ENCODE measurements at regions not wholly inside any gene's neighbourhood (a gene's known extent, or its start where the extent isn't known, plus 50 kb on each side); places are given as distances from the start of the nearest gene placed in this dataset.
"Not testable (repeated sequence)": the region's sequence is repeated elsewhere in the genome, so short reads cannot be mapped to it uniquely, and the experiment has no call there.

DNA sequence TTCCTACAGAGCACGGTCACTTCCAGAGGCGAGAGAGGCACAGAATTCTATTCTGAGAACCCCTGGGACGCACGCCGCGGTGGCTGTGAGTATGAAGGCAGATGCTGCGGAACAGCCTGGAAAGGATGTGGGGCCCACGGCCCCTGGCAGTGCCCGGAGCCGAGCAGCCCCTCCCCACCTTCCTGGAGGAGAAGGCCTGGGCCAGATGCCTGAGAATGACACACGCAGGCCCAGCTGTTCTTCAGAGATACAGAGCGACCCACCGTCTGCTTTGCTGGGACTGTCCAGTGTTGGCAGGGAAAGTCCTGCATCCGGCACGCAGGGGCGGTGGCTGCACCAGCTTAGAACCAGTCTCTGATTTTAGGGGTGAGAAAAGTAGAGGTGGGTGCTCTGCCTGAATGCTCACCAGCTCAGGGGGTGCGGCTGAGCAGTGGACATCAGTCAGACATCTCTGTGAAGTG lies 116.7 kb upstream of the LPCAT1 start:
- Histone ChIP-seq H3K4me3 (ENCODE audit: low read length in 2 of 2) (no peak overlapping the region), H3K27ac (ENCODE audit: low read length) (no peak overlapping the region), H3K27me3 (ENCODE audit: control insufficient read depth in 1 of 2, insufficient read depth in 2 of 2, low read length in 2 of 2) (peaks cover 11 to 18% of the 10 kb centered on the region in 2 donors), H3K36me3 (ENCODE audit: control insufficient read depth in 2 of 2, insufficient read depth in 2 of 2, low read length in 2 of 2) (no peaks in the 10 kb centered on the region), H3K4me1 (ENCODE audit: control insufficient read depth, insufficient read depth, low read length) (peaks cover 7% of the 10 kb centered on the region), H3K9me3 (ENCODE audit: control insufficient read depth in 2 of 2, low read length in 2 of 2) (no peaks in the 10 kb centered on the region), H3K9ac (ENCODE audit: low read length in 2 of 2) (no peak overlapping the region)

- no peaks in the 10 kb centered on the region for H3K9me3 ChIP-seq (ENCODE audit: control insufficient read depth in 2 of 2, low read length in 2 of 2)
- H3K27ac ChIP-seq (ENCODE audit: low read length): no peak overlapping the region
- no peak overlapping the region for H3K4me3 ChIP-seq (ENCODE audit: low read length in 2 of 2)
- peaks cover 11 to 15% of the 10 kb centered on the region in 2 donors for H3K27me3 ChIP-seq (ENCODE audit: control insufficient read depth in 1 of 2, insufficient read depth in 2 of 2, low read length in 2 of 2)
- no peak overlapping the region for H3K9ac ChIP-seq (ENCODE audit: low read length in 2 of 2)
- H3K4me1 ChIP-seq (ENCODE audit: control insufficient read depth, insufficient read depth, low read length): peaks cover 1% of the 10 kb centered on the region
- H3K36me3 ChIP-seq (ENCODE audit: control insufficient read depth in 2 of 2, insufficient read depth in 2 of 2, low read length in 2 of 2): no peaks in the 10 kb centered on the region
Measured at GRCh38 chr5:1639757-1640156, 116.0 kb upstream of the LPCAT1 start.

- H3K4me3 ChIP-seq (ENCODE audit: low read length in 2 of 2): no peak overlapping the region
- no peaks in the 10 kb centered on the region for H3K36me3 ChIP-seq (ENCODE audit: control insufficient read depth in 2 of 2, insufficient read depth in 2 of 2, low read length in 2 of 2)
- no peaks in the 10 kb centered on the region for H3K9me3 ChIP-seq (ENCODE audit: control insufficient read depth in 2 of 2, low read length in 2 of 2)
- no peak overlapping the region for H3K9ac ChIP-seq (ENCODE audit: low read length in 2 of 2)
- H3K27me3 ChIP-seq (ENCODE audit: control insufficient read depth in 1 of 2, insufficient read depth in 2 of 2, low read length in 2 of 2): peaks cover 7 to 9% of the 10 kb centered on the region in 2 donors
- H3K27ac ChIP-seq (ENCODE audit: low read length): no peak overlapping the region
- peaks cover 9% of the 10 kb centered on the region for H3K4me1 ChIP-seq (ENCODE audit: control insufficient read depth, insufficient read depth, low read length)
Measured at GRCh38 chr5:1638658-1639400, 115.1 kb upstream of the LPCAT1 start.

DNA sequence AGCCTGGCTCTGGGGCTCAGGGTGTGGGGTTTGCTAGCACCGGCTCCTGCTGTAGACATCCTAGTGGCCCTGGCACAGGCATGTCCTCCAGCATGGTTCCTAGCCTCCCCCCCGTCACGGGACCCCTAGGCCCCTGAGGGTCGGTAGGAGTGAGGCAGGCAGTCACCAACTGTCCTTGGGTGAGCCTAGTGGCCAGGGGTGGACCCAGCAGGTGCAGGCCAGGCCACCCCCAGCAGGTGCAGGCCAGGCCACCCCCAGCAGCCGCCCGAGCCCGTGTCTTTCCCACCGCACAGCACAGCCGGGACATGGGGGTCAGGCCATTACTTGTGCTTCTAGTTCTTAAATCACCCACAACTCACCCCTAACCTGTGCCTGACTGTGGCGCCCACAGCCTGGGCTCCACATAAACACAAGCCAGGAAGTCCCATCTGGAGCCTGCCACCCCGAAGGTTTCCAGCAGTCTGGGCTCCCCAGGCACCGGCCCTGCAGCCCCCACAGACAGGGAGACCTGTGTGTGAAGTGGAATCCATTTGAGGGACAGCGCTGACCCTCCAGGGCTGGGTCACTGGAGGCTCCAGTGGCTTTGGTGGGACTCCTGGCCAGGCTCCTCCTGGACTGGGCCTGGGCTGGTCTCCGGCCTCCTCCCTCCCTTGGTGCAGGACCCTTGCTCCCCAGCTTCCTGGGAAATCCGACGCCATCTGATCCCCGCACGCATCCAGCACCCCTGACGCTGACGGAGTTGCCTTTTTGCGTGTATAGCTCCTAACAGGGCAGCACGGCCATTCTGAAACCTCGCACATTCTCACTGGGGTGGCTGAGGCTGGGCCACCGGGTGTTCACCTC lies 114.1 kb upstream of the LPCAT1 start:
- H3K27me3 ChIP-seq (ENCODE audit: control insufficient read depth in 1 of 2, insufficient read depth in 2 of 2, low read length in 2 of 2): peaks cover 0 to 3% of the 10 kb centered on the region in 2 donors
- H3K9ac ChIP-seq (ENCODE audit: low read length in 2 of 2): no peak overlapping the region
- H3K27ac ChIP-seq (ENCODE audit: low read length): no peak overlapping the region

DNA sequence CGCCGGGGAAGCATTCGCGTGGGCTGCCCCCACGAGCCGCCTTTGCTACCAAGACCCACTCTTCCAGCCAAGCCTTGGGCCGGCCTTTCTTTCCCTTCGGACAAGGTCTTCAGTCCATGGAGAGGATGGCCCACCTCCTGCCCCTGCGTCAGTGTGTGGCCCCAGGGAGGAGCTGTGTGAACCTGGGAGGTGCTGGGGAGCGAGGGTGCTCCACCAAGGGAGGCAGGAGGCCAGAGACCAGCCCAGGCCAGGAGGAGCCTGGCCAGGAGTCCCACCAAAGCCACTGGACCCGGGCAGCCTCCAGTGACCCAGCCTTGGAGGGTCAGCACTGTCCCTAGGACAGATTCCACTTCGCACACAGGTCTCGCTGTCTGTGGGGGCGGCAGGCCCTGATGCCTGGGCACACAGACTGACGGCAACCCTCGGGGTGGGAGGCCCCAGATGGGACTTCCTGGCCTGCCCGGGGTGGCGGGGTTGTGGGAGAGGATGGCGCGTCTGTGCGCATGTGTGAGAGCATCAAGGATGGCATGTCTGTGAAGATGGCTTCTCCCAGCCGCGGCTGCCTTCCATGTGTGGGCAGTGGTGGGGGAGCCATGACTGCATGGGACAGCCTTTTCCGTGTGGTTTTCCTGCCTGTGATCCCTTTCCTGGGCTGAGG lies 113.3 kb upstream of the LPCAT1 start:
- Histone ChIP-seq H3K27me3 (ENCODE audit: control insufficient read depth in 1 of 2, insufficient read depth in 2 of 2, low read length in 2 of 2) (no peaks in the 10 kb centered on the region), H3K27ac (ENCODE audit: low read length) (no peak overlapping the region), H3K4me3 (ENCODE audit: low read length in 2 of 2) (no peak overlapping the region), H3K4me1 (ENCODE audit: control insufficient read depth, insufficient read depth, low read length) (peaks cover 9% of the 10 kb centered on the region), H3K9ac (ENCODE audit: low read length in 2 of 2) (no peak overlapping the region), H3K9me3 (ENCODE audit: control insufficient read depth in 2 of 2, low read length in 2 of 2) (no peaks in the 10 kb centered on the region), H3K36me3 (ENCODE audit: control insufficient read depth in 2 of 2, insufficient read depth in 2 of 2, low read length in 2 of 2) (no peaks in the 10 kb centered on the region)

More for the DNA sequence above, 114.1 kb upstream of the LPCAT1 start:
- H3K4me3 ChIP-seq (ENCODE audit: low read length in 2 of 2): no peak overlapping the region
- no peaks in the 10 kb centered on the region for H3K9me3 ChIP-seq (ENCODE audit: control insufficient read depth in 2 of 2, low read length in 2 of 2)
- H3K4me1 ChIP-seq (ENCODE audit: control insufficient read depth, insufficient read depth, low read length): peaks cover 9% of the 10 kb centered on the region
- H3K36me3 ChIP-seq (ENCODE audit: control insufficient read depth in 2 of 2, insufficient read depth in 2 of 2, low read length in 2 of 2): no peaks in the 10 kb centered on the region

DNA sequence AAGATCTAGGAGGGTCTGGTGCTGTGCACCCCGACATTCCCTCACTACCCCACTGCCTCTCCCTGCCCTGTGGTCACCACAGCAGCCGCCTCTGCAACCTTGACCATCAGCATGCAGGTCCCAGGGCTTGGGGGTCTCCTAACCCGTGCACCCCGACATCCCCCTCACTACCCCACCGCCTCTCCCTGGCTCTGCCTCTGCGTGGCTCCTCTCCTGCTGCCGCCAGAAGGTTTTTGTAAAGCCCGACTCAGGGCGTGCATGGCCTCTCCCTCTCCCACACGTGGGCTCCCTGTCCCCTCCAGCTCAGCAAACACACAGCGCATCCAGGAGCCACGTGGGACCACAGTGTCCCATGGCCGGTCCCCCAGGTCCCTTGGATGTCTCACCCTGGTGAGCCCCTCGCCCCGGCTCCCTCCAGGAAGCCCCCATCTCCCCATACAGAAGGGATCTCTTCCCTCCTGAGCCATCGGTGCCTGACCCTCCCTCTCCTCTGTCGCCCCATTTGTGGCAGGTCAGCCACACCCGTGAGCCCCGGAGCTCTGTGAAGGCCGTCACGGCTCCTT lies 112.5 kb upstream of the LPCAT1 start:
- H3K4me3 ChIP-seq (ENCODE audit: low read length in 2 of 2); H3K9ac ChIP-seq (ENCODE audit: low read length in 2 of 2); H3K36me3 ChIP-seq (ENCODE audit: control insufficient read depth in 2 of 2, insufficient read depth in 2 of 2, low read length in 2 of 2); H3K27me3 ChIP-seq (ENCODE audit: control insufficient read depth in 1 of 2, insufficient read depth in 2 of 2, low read length in 2 of 2); H3K4me1 ChIP-seq (ENCODE audit: control insufficient read depth, insufficient read depth, low read length); H3K27ac ChIP-seq (ENCODE audit: low read length); H3K9me3 ChIP-seq (ENCODE audit: control insufficient read depth in 2 of 2, low read length in 2 of 2): not testable (repeated sequence)

GRCh38 chr5:1635477-1635876 lies 111.7 kb upstream of the LPCAT1 start:
- not testable (repeated sequence) for H3K9me3 ChIP-seq (ENCODE audit: control insufficient read depth in 2 of 2, low read length in 2 of 2); H3K4me1 ChIP-seq (ENCODE audit: control insufficient read depth, insufficient read depth, low read length); H3K27ac ChIP-seq (ENCODE audit: low read length); H3K4me3 ChIP-seq (ENCODE audit: low read length in 2 of 2); H3K9ac ChIP-seq (ENCODE audit: low read length in 2 of 2); H3K27me3 ChIP-seq (ENCODE audit: control insufficient read depth in 1 of 2, insufficient read depth in 2 of 2, low read length in 2 of 2); H3K36me3 ChIP-seq (ENCODE audit: control insufficient read depth in 2 of 2, insufficient read depth in 2 of 2, low read length in 2 of 2)

GRCh38 chr5:1634337-1634661 lies 110.5 kb upstream of the LPCAT1 start:
- Histone ChIP-seq H3K27me3 (ENCODE audit: control insufficient read depth in 1 of 2, insufficient read depth in 2 of 2, low read length in 2 of 2) (no peaks in the 10 kb centered on the region), H3K27ac (ENCODE audit: low read length) (peak overlapping the region; percentile 55), H3K36me3 (ENCODE audit: control insufficient read depth in 2 of 2, insufficient read depth in 2 of 2, low read length in 2 of 2) (no peaks in the 10 kb centered on the region), H3K9me3 (ENCODE audit: control insufficient read depth in 2 of 2, low read length in 2 of 2) (no peaks in the 10 kb centered on the region), H3K9ac (ENCODE audit: low read length in 2 of 2) (peak overlapping the region; percentile 76 to 79), H3K4me3 (ENCODE audit: low read length in 2 of 2) (peak overlapping the region; percentile 80 to 81), H3K4me1 (ENCODE audit: control insufficient read depth, insufficient read depth, low read length) (peaks cover 9% of the 10 kb centered on the region)

GRCh38 chr5:1633605-1634336 lies 110.0 kb upstream of the LPCAT1 start:
- Histone ChIP-seq H3K9me3 (ENCODE audit: control insufficient read depth in 2 of 2, low read length in 2 of 2) (no peaks in the 10 kb centered on the region), H3K27me3 (ENCODE audit: control insufficient read depth in 1 of 2, insufficient read depth in 2 of 2, low read length in 2 of 2) (no peaks in the 10 kb centered on the region), H3K27ac (ENCODE audit: low read length) (peak overlapping the region; percentile 55), H3K36me3 (ENCODE audit: control insufficient read depth in 2 of 2, insufficient read depth in 2 of 2, low read length in 2 of 2) (no peaks in the 10 kb centered on the region), H3K4me1 (ENCODE audit: control insufficient read depth, insufficient read depth, low read length) (peaks cover 9% of the 10 kb centered on the region), H3K4me3 (ENCODE audit: low read length in 2 of 2) (peak overlapping the region; percentile 80 to 81), H3K9ac (ENCODE audit: low read length in 2 of 2) (peak overlapping the region; percentile 76 to 79)

- H3K36me3 ChIP-seq (ENCODE audit: control insufficient read depth in 2 of 2, insufficient read depth in 2 of 2, low read length in 2 of 2); H3K27me3 ChIP-seq (ENCODE audit: control insufficient read depth in 1 of 2, insufficient read depth in 2 of 2, low read length in 2 of 2); H3K27ac ChIP-seq (ENCODE audit: low read length); H3K4me1 ChIP-seq (ENCODE audit: control insufficient read depth, insufficient read depth, low read length); H3K9ac ChIP-seq (ENCODE audit: low read length in 2 of 2); H3K4me3 ChIP-seq (ENCODE audit: low read length in 2 of 2); H3K9me3 ChIP-seq (ENCODE audit: control insufficient read depth in 2 of 2, low read length in 2 of 2): not testable (repeated sequence)
Measured at GRCh38 chr5:1631004-1631403, 107.2 kb upstream of the LPCAT1 start.

Measured in stomach smooth muscle (tissue), 2 donors.